ENCODE measurements at regions not wholly inside any gene's neighbourhood (a gene's known extent, or its start where the extent isn't known, plus 50 kb on each side); places are given as distances from the start of the nearest gene placed in this dataset.

- no peak overlapping the region for H3K9ac ChIP-seq (ENCODE audit: insufficient read depth in 1 of 2, low read length in 2 of 2)
- no peak overlapping the region for H3K27ac ChIP-seq (ENCODE audit: low read depth in 1 of 2, low read length in 1 of 2)
- no peaks in the 10 kb centered on the region for H3K9me3 ChIP-seq (ENCODE audit: control insufficient read depth in 4 of 4, insufficient read depth in 3 of 4, low read length in 3 of 4)
- H3K27me3 ChIP-seq (ENCODE audit: control insufficient read depth in 3 of 3, insufficient read depth in 3 of 3, low read length in 2 of 3), result no peaks in the 10 kb centered on the region
- ATAC-seq (ENCODE audit: insufficient read depth, low FRiP score) (no peak), DNase-seq (no peak)
- H3K36me3 ChIP-seq (ENCODE audit: control insufficient read depth in 4 of 4, insufficient read depth in 4 of 4, low read length in 4 of 4), result no peaks in the 10 kb centered on the region
- no peak for TF ChIP-seq CTCF (IDR thresholded peaks at IDR 0.05; ENCODE audit: control extremely low read depth, extremely low read depth)
- H3K4me3 ChIP-seq, result no peak overlapping the region
- peaks cover 0 to 8% (median 0%) of the 10 kb centered on the region in 5 donors for H3K4me1 ChIP-seq (ENCODE audit: control insufficient read depth in 5 of 5, insufficient read depth in 5 of 5, low read length in 5 of 5)
These were observed 497.2 kb downstream of the BCKDHB start for GRCh38 chr6:80603679-80604078.

- H3K27me3 ChIP-seq (ENCODE audit: control insufficient read depth in 3 of 3, insufficient read depth in 3 of 3, low read length in 2 of 3), result no peaks in the 10 kb centered on the region
- ATAC-seq (ENCODE audit: insufficient read depth, low FRiP score), result no peak
- no peak overlapping the region for H3K27ac ChIP-seq (ENCODE audit: low read depth in 1 of 2, low read length in 1 of 2)
- no peak for TF ChIP-seq CTCF (IDR thresholded peaks at IDR 0.05; ENCODE audit: control extremely low read depth, extremely low read depth)
- peaks cover 0 to 15% (median 0%) of the 10 kb centered on the region in 5 donors for H3K4me1 ChIP-seq (ENCODE audit: control insufficient read depth in 5 of 5, insufficient read depth in 5 of 5, low read length in 5 of 5)
- H3K36me3 ChIP-seq (ENCODE audit: control insufficient read depth in 4 of 4, insufficient read depth in 4 of 4, low read length in 4 of 4), result no peaks in the 10 kb centered on the region
- DNase-seq, result no peak
- 89 to 93% methylated on average over 4 of the region's 4 CpGs for WGBS, 2 donors
- peaks cover 0 to under 1% (median 0%) of the 10 kb centered on the region in 4 donors for H3K9me3 ChIP-seq (ENCODE audit: control insufficient read depth in 4 of 4, insufficient read depth in 3 of 4, low read length in 3 of 4)
- H3K9ac ChIP-seq (ENCODE audit: insufficient read depth in 1 of 2, low read length in 2 of 2), result no peak overlapping the region
- H3K4me3 ChIP-seq, result no peak overlapping the region
These were observed 488.0 kb downstream of the BCKDHB start for GRCh38 chr6:80594461-80594860.

GRCh38 chr6:80592436-80592835 lies 486.0 kb downstream of the BCKDHB start:
- H3K9ac ChIP-seq (ENCODE audit: insufficient read depth in 1 of 2, low read length in 2 of 2), result no peak overlapping the region
- no peak overlapping the region for H3K4me3 ChIP-seq
- no peaks in the 10 kb centered on the region for H3K27me3 ChIP-seq (ENCODE audit: control insufficient read depth in 3 of 3, insufficient read depth in 3 of 3, low read length in 2 of 3)
- no peak overlapping the region for H3K27ac ChIP-seq (ENCODE audit: low read depth in 1 of 2, low read length in 1 of 2)
- H3K4me1 ChIP-seq (ENCODE audit: control insufficient read depth in 5 of 5, insufficient read depth in 5 of 5, low read length in 5 of 5), result peaks cover 0 to 15% (median 0%) of the 10 kb centered on the region in 5 donors
- H3K9me3 ChIP-seq (ENCODE audit: control insufficient read depth in 4 of 4, insufficient read depth in 3 of 4, low read length in 3 of 4), result peaks cover 0 to 2% (median 0%) of the 10 kb centered on the region in 4 donors
- DNase-seq (peak in 2 of 3 donors; percentile 95 to 96), ATAC-seq (ENCODE audit: insufficient read depth, low FRiP score) (no peak)
- no peak for TF ChIP-seq CTCF (IDR thresholded peaks at IDR 0.05; ENCODE audit: control extremely low read depth, extremely low read depth)
- no peaks in the 10 kb centered on the region for H3K36me3 ChIP-seq (ENCODE audit: control insufficient read depth in 4 of 4, insufficient read depth in 4 of 4, low read length in 4 of 4)
- whole genome bisulfite sequencing, 2 donors, result 61 to 62% methylated on average over 2 of the region's 2 CpGs

GRCh38 chr6:80586242-80586641 lies 479.8 kb downstream of the BCKDHB start:
- ATAC-seq (ENCODE audit: insufficient read depth, low FRiP score), result no peak
- DNase-seq, result no peak
- H3K9me3 ChIP-seq (ENCODE audit: control insufficient read depth in 4 of 4, insufficient read depth in 3 of 4, low read length in 3 of 4), result peaks cover 0 to 8% (median 4%) of the 10 kb centered on the region in 4 donors

More at GRCh38 chr6:80586242-80586641, 479.8 kb downstream of the BCKDHB start:
- Histone ChIP-seq H3K27me3 (ENCODE audit: control insufficient read depth in 3 of 3, insufficient read depth in 3 of 3, low read length in 2 of 3) (no peaks in the 10 kb centered on the region), H3K9ac (ENCODE audit: insufficient read depth in 1 of 2, low read length in 2 of 2) (no peak overlapping the region), H3K27ac (ENCODE audit: low read depth in 1 of 2, low read length in 1 of 2) (no peak overlapping the region), H3K4me3 (no peak overlapping the region), H3K4me1 (ENCODE audit: control insufficient read depth in 5 of 5, insufficient read depth in 5 of 5, low read length in 5 of 5) (no peaks in the 10 kb centered on the region), H3K36me3 (ENCODE audit: control insufficient read depth in 4 of 4, insufficient read depth in 4 of 4, low read length in 4 of 4) (no peaks in the 10 kb centered on the region)
- TF ChIP-seq CTCF (IDR thresholded peaks at IDR 0.05; ENCODE audit: control extremely low read depth, extremely low read depth), result no peak

Measured in lung (tissue), 11 donors.